Body of pancreas (tissue), 4 donors: ENCODE measurements at regions not wholly inside any gene's neighbourhood (a gene's known extent, or its start where the extent isn't known, plus 50 kb on each side); places are given as distances from the start of the nearest gene placed in this dataset.

Source experiments
- POLR2A ChIP-seq, 3 donors: fragments of 450-650 bp; IDR thresholded peaks; one replicate each; pipeline ENCODE4 v1.6.1; 2016; ENCODE audit warnings: antibody characterized with exemption in 3 of 3, mild to moderate bottlenecking in 2 of 3
- TF ChIP-seq, protein P1 (sequence below), 7 experiments: fragments of 450-650 bp in 4 of 7; fragments of 200-600 bp in 3 of 7; sonication (generic) in 3 of 7; IDR thresholded peaks; one replicate each; pipeline ENCODE4 v1.5.1; 2016 to 2019; ENCODE audit warnings: antibody characterized with exemption in 7 of 7

DNA sequence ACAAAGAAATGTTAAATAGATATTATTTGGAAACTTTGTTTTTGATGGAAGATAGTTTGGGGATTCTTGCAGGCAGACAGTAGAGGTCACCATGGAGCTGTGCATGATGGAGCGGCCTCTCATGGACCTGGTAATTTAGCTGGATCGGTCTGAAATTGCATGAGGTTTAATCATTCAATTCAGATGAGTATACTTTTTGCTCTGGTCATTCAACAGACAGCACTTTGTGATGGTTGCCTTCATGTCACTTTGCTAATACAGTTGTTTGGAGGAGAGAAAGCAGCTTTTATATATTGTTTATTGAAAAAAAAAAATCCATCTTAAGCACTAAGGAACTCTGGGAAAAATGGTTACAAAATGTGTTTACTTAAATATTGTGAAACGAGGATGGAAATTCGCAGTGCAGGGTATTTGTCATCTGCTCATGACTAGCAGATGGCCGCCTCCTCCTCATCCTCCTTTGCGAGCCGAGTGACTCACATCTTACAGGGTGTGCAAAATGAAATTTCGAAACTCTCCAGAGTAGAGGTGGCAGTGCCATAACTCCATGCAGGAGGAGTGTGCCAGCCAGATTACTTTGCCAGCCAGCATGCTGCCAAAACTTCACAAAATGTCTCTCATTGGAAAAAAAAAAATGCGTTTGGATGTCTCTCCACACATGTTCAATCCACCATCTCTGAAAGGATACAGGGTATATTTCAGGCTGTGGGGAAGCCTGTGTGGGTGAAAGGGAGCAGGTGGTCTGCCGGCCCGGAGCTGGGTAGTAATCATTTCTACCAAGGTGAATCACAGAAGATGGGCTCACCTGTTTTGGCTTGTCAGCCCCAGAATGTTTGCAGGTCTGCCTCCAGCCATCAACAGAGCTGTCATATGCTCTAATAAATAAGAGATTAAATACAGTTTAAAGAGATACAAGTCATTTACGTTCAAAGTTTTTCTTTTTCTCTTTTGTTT is 314.9 kb upstream of the DIPK2B start:
- TF ChIP-seq, protein P1, sequence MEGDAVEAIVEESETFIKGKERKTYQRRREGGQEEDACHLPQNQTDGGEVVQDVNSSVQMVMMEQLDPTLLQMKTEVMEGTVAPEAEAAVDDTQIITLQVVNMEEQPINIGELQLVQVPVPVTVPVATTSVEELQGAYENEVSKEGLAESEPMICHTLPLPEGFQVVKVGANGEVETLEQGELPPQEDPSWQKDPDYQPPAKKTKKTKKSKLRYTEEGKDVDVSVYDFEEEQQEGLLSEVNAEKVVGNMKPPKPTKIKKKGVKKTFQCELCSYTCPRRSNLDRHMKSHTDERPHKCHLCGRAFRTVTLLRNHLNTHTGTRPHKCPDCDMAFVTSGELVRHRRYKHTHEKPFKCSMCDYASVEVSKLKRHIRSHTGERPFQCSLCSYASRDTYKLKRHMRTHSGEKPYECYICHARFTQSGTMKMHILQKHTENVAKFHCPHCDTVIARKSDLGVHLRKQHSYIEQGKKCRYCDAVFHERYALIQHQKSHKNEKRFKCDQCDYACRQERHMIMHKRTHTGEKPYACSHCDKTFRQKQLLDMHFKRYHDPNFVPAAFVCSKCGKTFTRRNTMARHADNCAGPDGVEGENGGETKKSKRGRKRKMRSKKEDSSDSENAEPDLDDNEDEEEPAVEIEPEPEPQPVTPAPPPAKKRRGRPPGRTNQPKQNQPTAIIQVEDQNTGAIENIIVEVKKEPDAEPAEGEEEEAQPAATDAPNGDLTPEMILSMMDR (IDR thresholded peaks at IDR 0.05), result peak; percentile 12 to 65 (median 55)
- no peak for TF ChIP-seq POLR2A (IDR thresholded peaks at IDR 0.05)
